ENCODE measurements at regions not wholly inside any gene's neighbourhood (a gene's known extent, or its start where the extent isn't known, plus 50 kb on each side); places are given as distances from the start of the nearest gene placed in this dataset.
"Not testable (repeated sequence)": the region's sequence is repeated elsewhere in the genome, so short reads cannot be mapped to it uniquely, and the experiment has no call there.

- no peak for DNase-seq (ENCODE audit: low spot score)
Measured at GRCh38 chr9:108765265-108765664, 90.5 kb downstream of the ACTL7B start.

- DNase-seq (ENCODE audit: low spot score), result no peak
Measured at GRCh38 chr9:108762348-108763055, 93.3 kb downstream of the ACTL7B start.

GRCh38 chr9:108761655-108762347 is 94.0 kb downstream of the ACTL7B start:
- DNase-seq (ENCODE audit: low spot score), result no peak

GRCh38 chr9:108760841-108761240 is 94.9 kb downstream of the ACTL7B start:
- DNase-seq (ENCODE audit: low spot score), result no peak

GRCh38 chr9:108759835-108760234 is 96.0 kb downstream of the ACTL7B start:
- DNase-seq (ENCODE audit: low spot score), result no peak

- no peak for DNase-seq (ENCODE audit: low spot score)
Measured at GRCh38 chr9:108759399-108759798, 96.4 kb downstream of the ACTL7B start.

GRCh38 chr9:108756746-108757490 is 98.9 kb downstream of the ACTL7B start:
- DNase-seq (ENCODE audit: low spot score), result no peak

- no peak for DNase-seq (ENCODE audit: low spot score)
Measured at GRCh38 chr9:108755979-108756378, 99.8 kb downstream of the ACTL7B start.

- DNase-seq (ENCODE audit: low spot score), result no peak
Measured at GRCh38 chr9:108751369-108751768, 104.4 kb downstream of the ACTL7B start.

GRCh38 chr9:108750661-108751215 is 105.0 kb downstream of the ACTL7B start:
- DNase-seq (ENCODE audit: low spot score), result no peak

GRCh38 chr9:108748776-108749175 is 107.0 kb downstream of the ACTL7B start:
- no peak for DNase-seq (ENCODE audit: low spot score)

- no peak for DNase-seq (ENCODE audit: low spot score)
Measured at GRCh38 chr9:108746864-108747263, 108.9 kb downstream of the ACTL7B start.

GRCh38 chr9:108746001-108746400 is 109.8 kb downstream of the ACTL7B start:
- DNase-seq (ENCODE audit: low spot score), result no peak

GRCh38 chr9:108744641-108745040 is 111.1 kb downstream of the ACTL7B start:
- DNase-seq (ENCODE audit: low spot score), result no peak

- DNase-seq (ENCODE audit: low spot score), result peak; percentile 44
Measured at GRCh38 chr9:108743901-108744371, 111.8 kb downstream of the ACTL7B start.

- no peak for DNase-seq (ENCODE audit: low spot score)
Measured at GRCh38 chr9:108743416-108743815, 112.4 kb downstream of the ACTL7B start.

- DNase-seq (ENCODE audit: low spot score), result no peak
Measured at GRCh38 chr9:108742191-108742590, 113.6 kb downstream of the ACTL7B start.

GRCh38 chr9:108731292-108731691 is 124.5 kb downstream of the ACTL7B start:
- DNase-seq (ENCODE audit: low spot score), result not testable (repeated sequence)

GRCh38 chr9:108727580-108728111 is 128.1 kb downstream of the ACTL7B start:
- DNase-seq (ENCODE audit: low spot score), result no peak

- DNase-seq (ENCODE audit: low spot score), result no peak
Measured at GRCh38 chr9:108724652-108725051, 131.1 kb downstream of the ACTL7B start.

GRCh38 chr9:108724122-108724521 is 131.7 kb downstream of the ACTL7B start:
- DNase-seq (ENCODE audit: low spot score), result no peak

- no peak for DNase-seq (ENCODE audit: low spot score)
Measured at GRCh38 chr9:108722396-108722795, 133.4 kb downstream of the ACTL7B start.
